Stimulated activated CD8-positive, alpha-beta memory T cell treated with anti-CD3 and anti-CD28 coated beads, Interleukin-12 subunit alpha, Interleukin-12 subunit beta, amount 100 ng/mL, for 1 hour (primary cell): ENCODE measurements at regions not wholly inside any gene's neighbourhood (a gene's known extent, or its start where the extent isn't known, plus 50 kb on each side); places are given as distances from the start of the nearest gene placed in this dataset.
"Not testable (repeated sequence)": the region's sequence is repeated elsewhere in the genome, so short reads cannot be mapped to it uniquely, and the experiment has no call there.

Source experiments
- DNase-seq: peaks from one replicate; pipeline ENCODE4 v3.0.0-alpha.2; 2020; ENCODE audit warnings: low read depth

DNA sequence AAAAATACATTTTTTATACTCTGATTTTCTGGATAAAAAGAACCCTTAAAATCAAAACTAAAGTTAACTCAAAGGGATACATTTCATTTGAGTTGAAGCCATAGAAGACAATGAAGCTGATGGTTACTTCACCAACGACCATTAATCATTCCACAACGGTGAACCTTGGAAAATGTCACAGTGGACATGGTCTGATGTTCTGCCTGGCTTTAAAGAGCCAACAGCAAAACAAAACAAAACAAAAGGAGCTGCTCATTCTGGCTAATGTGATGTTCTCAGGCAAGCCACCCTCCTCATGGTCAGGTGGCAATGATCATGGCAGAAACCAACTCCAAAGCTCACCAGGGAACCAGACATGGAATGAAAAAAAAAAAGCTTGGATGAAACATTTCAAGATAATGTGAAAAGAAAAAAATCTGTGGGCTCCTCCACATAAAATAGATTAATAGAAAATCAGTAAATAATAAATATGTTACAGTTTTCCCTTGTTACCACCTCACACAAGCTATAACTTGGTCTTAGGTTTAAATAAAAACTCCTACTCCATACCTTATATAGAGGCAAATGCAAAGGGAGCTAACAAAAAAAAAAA is 90.1 kb upstream of the SERTAD2 start:
- DNase-seq: no peak

DNA sequence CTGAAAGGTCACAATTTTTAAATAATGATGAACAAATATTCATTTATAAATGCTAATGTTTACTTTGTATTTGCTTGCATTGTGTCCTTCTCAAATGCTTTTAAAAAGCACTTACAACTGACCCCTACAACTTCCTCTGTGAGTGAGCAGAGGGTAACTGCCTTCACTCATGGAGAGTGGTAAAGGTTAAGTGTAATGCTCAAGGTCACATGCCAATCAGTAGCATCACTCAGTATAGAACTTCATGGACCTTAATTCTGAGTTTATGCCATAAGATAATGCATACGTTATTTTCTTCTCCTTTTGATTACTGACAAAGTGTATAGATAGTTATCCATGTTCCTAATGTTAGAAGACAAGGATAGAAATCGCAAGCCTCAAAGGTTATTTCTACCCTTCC is 91.8 kb upstream of the SERTAD2 start:
- DNase-seq: no peak

DNA sequence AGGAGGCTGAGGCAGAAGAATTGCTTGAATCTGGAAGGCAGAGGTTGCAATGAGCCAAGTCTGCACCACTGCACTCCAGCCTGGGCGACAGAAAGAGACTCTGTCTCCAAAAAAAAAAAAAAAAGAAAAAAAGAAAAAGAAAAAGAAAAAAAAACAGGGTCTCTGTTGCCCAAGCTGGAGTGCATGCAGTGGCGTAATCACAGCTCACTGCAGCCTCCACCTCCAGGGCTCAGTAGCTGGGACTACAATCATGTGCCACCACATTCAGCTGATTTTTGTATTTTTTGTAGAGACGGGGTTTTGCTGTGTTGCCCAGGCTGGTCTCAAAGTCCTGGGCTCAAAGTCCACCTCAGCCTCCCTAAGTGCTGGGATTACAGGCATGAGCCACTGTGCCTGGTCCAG is 94.0 kb upstream of the SERTAD2 start:
- DNase-seq: not testable (repeated sequence)

DNA sequence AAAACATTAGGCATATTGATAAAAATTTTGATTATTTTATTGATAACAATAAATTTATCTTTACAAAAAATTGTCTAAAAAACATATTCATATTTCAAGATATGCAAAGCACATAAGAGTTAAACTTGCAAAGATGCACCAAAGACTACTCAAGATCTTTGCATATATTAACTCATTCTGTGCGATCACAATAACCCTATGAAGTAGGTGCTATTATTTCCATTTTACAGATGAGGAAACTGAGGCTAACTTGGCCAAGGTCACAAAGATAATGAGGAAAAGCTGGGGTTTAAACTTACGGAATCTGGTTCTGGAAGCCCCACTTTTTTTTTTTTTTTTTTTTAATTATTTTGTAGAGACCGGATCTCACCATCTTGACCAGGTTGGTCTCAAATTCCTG is 94.4 kb upstream of the SERTAD2 start:
- no peak for DNase-seq

DNA sequence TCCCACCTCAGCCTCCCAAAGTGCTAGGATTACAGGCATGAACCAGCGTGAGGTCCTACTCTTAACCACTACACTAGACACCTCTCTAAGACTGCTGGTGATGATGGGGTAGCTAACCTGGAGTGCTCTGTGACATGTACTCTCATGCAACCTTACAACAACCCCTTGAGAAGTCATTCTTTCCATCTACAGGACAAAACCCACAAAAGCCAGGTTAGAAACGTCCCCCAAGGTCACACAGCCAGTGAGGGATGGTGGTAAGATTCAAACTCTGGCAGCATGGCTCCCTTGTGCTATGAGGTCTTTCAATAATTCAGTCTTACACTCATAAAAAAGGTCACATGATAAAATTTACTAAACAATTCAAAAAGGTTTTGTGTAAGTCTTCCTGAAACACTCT is 94.8 kb upstream of the SERTAD2 start:
- DNase-seq: no peak

DNA sequence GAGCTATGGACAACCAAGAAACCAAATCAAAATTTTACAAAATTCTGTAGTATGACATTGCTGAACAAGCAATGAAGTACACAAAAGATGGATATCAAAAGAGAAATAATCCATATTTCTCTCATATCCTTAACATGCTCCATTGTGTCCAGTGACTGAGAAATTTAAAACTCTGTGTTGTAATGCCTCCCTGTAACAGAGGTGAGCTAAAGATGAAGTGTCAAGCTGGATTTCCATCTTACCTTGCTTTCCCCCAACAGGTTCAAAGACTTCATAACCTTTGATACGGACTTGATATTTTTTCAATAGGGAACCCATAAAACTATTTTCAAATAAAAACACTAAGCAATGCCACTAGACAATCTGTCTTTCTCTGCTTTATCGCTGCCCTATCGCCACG is 95.7 kb upstream of the SERTAD2 start:
- DNase-seq: no peak

DNA sequence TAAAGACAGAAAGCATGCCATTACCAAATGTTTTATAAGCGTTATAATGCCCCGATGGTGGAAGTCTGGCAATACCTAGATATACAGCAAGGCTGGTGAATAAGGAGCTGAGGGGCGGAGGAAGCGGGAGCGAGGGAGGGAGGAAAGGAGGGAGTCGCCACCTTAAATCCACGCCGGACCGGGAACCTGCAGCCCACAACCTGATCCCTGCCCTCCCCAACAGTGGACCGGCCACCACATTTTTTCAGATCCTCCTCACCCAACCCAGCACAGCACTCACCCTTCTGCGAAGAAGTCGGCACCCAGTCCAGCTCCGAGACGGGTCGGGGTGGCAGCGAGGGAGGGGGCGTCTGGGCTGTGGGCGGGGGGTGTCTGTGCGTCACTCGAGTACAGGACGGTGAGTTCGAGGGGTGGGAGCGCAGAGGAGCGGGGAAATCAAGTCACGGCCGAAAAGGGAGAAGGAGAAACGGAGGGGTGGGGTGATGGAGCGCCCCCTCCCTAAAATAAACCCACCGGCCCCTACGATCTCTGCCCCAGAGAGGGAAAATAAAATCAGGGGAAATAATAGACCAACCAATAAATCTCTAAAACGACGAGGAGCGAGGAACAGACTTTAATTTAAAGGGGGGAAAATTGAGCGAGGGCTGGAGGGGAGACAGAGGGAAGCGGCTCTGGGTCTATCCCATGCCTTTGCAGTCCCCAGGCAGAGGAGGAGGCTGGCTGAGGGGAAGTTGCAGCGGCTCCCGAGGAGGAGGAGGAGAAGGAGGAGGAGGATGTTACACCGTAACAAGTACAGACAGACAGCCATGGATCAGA is 96.5 kb upstream of the SERTAD2 start:
- no peak for DNase-seq

DNA sequence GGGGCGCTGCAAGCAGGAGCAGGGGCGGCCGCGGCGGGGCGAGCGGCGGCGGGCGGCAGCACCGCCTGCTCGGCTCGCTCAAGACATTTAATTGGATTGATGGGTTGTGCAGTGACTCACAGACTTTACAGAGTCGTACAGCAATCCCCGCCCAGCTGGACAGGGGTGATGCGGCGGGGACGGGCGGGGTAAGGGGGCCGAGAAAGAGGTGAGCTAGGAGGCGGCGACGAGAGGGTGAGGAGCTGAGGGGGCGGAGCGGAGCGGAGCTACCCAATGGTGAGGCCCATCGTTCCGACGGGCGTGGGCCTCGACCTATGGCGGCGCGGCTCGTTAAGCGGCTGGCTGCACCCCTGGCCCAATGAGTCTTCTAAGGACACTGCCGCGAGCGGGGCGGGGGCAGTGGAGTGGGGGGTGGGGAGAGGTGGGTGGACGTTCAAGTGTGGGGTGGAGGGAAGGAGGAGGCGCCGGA is 97.1 kb upstream of the SERTAD2 start:
- peak; percentile 95 for DNase-seq

DNA sequence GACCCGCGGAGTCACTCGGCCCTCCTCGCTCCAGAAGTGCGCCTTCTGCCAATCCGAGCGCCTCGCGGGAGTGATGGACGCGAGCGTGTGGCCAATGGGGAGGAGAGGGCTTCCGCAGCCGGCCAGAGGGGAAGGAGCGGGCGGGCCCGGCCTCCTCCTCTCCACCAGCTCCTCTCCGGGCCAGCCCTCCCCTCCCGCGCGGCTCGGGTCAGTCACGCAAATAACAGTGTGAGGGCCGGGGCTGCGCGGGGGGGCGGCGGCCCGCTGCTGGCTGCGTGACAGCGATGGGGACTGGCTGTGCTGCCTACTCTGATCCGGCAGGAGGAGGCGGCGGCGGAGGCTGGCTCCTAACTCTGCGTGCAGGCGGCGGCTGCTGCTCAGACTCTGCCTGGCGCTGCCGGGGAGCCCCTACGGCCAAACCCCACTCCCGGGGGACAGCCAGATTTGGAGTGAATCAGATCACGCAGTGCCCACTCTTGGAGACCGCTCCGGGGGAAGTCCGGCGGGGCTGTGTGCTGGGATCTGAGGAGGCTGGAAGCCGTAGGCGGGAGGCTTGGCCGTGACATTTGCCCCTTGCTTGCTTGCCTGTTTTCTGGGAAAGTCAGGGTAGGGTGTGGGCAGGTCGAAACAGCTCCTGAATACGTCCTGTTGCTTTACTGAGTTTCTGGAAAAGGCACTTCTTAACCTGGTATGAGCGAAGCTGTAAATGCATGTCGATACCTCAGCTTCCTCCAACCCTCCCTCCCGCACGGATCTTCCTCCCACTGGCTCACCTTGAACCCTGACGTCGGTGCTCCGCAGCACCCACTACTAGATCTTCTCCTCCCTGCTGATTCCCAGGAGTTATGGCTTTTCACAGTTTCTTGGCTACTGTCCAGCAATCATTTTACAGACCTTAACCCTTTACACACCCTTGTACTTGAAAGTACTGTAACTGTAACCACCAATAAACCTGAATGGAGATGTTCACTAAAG is 97.9 kb upstream of the SERTAD2 start:
- DNase-seq: no peak

DNA sequence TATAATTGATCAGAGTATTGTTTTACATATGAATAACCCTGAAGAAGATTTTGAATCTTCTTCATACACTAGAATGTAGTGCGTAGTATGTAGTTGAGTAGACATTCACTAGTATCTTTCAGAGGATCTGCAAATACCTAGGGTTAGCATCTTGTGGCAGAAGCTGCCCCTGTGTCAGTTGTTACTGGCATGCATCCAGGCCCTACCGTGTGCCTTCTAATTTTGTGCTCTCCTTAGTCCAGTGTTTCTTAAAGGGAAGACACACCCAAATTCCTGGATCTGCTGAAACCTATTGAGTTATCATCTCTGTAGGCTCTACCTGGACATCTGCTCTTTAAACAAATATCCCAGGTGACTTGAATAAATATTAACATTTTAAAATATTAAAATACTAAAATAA is 99.7 kb upstream of the SERTAD2 start:
- no peak for DNase-seq

DNA sequence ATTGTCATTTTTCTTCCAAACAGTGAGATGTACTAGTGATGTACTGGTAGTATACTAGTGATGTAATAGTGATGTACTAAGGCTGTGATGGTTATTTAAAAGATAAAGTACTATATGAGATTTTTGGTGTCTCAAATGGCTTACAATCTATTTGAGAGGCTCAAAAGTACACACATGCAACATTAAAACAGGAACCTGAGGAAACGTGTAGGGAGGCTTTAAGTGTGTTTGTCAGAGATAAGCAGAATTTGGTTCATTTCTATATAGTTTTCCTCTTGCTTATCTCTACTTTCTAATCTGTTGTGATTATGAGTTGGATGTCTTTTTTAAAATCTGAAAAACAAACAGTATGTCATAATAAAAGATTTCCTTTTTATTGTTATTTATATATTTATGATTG is 100.9 kb upstream of the SERTAD2 start:
- DNase-seq: no peak

DNA sequence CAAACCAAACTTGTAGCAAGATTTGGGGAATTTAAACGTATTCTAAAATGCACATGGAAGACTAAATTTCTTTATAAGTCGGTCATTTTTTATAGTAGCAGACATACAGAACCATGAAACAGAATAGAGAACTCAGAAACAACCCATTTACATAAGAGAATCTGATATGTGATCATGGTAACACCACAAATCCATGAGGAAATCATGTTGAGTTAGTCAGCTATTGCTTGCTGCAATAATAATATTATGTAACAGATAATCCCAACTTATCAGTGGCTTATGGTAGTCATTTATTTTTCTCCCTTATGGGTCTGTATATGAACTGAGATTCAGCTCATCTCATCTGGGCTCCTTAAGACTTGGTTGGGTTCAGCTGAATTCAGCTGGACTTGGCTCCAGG is 103.4 kb upstream of the SERTAD2 start:
- no peak for DNase-seq

DNA sequence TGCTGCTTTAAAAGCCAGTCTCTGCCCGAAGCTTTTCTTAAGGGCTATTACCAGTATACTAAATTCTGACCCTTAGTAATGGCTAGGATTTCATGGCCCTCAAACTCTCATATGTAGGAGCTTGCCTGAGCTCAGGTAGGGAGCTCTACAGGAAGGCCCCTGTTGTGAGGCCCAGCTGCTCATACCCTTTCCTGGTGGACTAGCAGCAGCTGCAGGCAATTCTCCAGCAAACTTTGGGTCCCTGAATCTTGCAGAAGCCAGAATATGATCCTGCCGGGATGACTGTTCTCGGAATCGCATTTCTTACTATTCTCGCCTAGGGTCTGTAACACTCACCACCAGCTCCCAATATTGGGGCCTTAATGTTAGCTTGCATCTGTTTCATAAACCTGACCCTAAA is 106.4 kb upstream of the SERTAD2 start:
- DNase-seq: no peak

DNA sequence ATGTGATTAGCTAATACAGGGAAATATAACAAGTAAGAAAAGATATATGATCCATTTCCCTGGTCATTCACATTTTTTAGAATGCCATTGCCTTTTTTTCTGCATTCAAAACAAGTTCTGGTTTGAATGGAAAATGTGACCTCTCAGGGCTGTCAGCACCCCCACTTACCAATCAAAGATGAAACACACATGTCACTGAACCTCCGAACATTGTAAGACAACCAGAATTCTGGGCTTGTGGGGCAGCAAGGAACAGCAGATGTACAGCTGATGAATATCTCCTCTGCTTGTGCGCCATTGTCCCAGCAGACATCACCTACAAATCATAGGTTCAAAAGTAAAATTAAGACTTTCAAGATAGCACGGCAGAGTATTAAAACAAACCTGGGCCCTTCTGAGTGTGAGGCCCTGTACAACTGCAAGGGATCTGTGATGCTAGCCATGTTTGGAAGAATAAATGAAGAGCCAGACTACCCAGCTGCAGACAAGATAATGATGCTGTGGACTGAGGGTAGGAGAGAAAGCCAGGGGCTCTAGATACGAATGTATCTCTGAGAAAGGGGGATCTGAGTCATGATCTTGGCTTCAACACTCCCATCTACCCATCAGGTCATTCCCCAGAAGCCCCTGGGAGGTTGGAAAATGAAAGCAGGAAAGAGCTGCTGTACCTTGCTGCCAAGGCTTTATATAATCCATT is 108.7 kb upstream of the SERTAD2 start:
- DNase-seq: no peak

DNA sequence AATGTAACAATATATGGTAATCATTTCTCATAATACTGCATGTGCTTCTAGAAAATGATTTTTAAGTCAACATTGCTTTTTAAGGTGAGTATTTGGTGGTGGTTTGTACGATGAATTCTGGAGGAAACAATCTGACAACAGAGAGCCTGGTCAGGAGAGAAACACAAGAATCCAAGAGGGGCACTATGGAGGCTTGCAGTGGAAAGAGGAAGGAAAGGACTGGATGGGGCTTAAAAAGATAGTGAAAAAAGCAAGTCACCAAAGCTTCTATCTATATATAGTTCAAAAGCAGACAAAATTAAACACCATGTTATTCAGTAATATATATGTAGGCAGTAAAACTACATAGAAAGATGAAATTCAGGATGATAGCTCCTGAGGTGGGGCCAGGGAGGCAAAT is 109.4 kb upstream of the SERTAD2 start:
- DNase-seq: no peak

DNA sequence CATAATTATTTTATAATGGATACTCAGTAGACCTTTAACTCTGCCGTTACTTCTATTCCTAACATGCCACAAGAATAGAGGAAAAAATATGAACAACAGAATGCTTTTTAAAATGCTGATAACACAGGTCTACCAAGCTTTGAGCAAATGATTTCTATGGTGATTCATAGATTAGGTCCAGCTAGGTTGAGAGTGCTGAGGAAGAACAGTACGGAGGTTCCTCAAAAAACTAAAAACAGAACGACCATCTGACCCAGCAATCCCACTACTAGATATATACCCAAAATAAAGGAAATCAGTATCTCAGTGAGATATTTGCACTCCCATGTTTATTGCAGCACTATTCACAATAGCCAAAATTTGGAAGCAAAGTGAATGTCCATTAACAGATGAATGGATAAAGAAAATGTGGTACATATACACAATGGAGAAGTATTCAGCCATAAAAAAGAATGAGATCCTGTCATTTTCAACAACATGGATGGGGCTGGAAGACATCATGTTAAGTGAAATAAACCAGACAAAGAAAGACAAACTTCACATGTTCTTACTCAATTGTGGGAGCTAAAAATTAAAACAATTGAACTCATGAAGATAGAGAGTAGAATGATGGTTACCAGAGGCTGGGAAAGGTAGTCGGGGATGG is 111.6 kb upstream of the SERTAD2 start:
- DNase-seq: no peak

DNA sequence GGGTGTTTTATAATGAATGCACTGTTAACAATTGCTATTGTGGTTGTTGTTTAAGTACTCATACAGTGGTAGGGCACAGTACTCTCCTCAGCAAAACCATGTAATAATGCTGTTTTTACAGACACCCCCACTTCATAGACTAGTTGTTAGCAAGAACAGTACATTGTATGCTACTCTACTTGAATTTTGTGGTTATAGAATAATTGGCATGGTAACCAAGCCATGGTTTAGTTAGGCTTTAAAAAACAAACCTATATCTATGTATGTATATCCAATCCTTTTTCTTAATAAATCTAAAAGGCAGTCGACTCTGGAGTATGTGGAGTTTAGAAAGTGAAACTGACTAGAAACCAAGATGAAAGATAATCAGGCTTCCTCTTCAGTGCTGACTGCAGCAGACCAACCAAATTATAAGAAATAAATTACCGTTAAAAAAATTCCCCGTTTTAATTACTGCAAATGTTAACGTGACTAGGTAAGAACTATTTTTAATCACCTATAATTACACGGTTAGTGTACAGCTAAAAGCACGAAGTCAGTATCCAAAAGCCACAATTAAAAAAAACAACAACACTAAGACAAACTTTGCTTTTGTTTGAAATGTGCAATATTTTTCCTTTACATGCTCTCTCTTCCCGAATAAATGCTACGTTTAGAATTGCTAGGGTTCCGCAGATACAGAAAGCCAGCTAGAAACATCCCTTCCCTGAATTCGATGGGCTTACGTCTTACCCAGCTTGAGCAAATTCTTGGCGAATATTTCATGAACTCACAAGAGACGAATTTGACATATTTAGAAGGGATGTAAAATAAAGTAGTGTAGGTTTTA is 113.3 kb upstream of the SERTAD2 start:
- DNase-seq: no peak

DNA sequence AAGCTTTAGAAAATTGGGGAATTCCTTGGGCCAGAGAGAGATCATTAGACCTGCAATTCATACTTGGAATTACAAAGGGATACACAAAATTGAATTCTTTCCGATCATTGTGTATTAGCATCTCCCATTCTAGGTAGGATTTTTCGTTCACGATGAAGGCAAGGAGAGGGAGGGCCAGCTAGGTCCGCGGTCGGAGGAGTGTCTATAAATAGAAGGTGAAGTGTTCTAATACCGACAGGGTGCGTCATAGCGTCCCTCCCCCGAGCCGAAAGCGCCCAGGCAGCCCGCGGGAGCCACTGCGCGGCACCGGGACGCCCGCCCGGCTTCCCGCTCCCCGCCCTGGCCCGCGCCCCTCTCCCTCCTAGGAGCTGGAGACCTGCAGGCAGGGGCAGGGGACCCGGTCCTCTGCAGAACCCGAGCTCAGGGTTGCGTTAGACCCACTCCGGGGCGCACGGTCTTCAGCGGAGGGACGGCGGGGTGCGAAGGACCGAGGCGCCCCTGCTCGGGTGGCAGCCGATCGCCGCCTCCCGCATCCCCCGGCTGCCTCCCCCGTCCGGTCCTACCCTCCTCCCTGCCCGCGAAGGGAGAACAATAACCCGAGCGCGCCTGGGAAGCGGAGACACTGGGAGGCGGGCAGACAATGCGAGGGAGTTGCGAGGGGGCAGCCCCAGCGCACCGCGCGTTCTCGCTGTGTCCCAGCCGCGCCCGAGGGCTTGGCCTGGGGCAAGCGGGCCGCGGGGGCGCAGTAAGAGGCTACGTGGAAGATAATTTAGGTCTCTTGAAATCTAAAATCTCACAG is 114.2 kb upstream of the SERTAD2 start:
- DNase-seq: peak; percentile 69

DNA sequence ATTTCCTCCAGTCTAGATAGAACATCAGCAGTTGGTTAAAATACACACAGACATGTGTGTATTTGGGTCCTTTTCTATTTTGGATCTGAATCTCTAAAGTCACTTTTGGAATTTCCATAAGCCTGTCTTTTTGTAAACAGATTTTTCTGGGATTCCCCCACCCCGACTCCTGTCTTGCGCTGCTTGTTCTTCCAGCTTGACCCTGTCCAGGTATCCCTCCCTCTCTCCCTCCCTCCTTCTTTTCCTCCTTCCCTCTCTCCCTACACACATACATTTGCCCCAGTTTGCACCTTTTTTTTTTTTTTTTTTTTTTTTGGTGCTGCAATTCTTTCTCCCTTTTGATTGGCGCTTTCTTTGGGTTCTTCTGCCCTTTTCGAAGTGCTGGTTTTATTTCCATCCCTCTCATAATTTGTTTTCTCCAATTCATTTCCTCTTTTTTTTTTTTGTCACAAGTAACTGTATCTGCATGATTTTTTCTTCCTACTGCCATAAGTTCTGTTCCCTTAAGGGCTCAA is 114.8 kb upstream of the SERTAD2 start:
- no peak for DNase-seq
